ENCODE measurements at regions not wholly inside any gene's neighbourhood (a gene's known extent, or its start where the extent isn't known, plus 50 kb on each side); places are given as distances from the start of the nearest gene placed in this dataset.

GRCh38 chr5:57539281-57539701 lies 56.7 kb upstream of the ACTBL2 start:
- DNase-seq (ENCODE audit: low read depth in 1 of 2, low spot score in 2 of 2) (no peak), FAIRE-seq (no peak)
- Histone ChIP-seq H3K23me2 (ENCODE audit: low read depth, low read length) (no peaks in the 10 kb centered on the region; the same call in 1 of the 2 replicates), H3K4me2 (ENCODE audit: insufficient read depth in 1 of 2, low read depth in 2 of 2, low read length in 2 of 2) (no peak overlapping the region), H3K56ac (replicated peaks; ENCODE audit: insufficient read length, low read depth, low read length) (no peak overlapping the region), H3K4me3 (ENCODE audit: extremely low read depth in 1 of 4, insufficient read depth in 2 of 4, low read depth in 3 of 4, low read length in 4 of 4) (no peak overlapping the region), H2BK15ac (ENCODE audit: low read length) (no peak overlapping the region), H3K23ac (ENCODE audit: insufficient read length) (no peak overlapping the region), H3K27me3 (replicated peaks in 1 of 4; ENCODE audit: control insufficient read depth in 3 of 4, extremely low read depth in 1 of 4, insufficient read depth in 3 of 4, low read length in 3 of 4) (no peaks in the 10 kb centered on the region), H2BK12ac (ENCODE audit: low read depth, low read length) (no peak overlapping the region), H3K79me1 (ENCODE audit: low read depth, low read length) (no peaks in the 10 kb centered on the region), H3K27ac (ENCODE audit: low read depth, low read length) (no peak overlapping the region), H2BK120ac (replicated peaks; ENCODE audit: low read depth, low read length) (no peak overlapping the region), H3K9ac (replicated peaks in 1 of 4; ENCODE audit: extremely low read depth in 1 of 4, low read depth in 3 of 4, low read length in 3 of 4) (no peak overlapping the region; a peak in 1 of 7 replicates), H4K20me1 (replicated peaks in 1 of 2; ENCODE audit: control insufficient read depth in 1 of 2, insufficient read depth in 2 of 2, low read length in 2 of 2) (no peaks in the 10 kb centered on the region), H2BK20ac (ENCODE audit: low read length) (no peak overlapping the region), H4K5ac (ENCODE audit: insufficient read length, low read depth, low read length) (no peak overlapping the region), H4K8ac (ENCODE audit: extremely low read depth, insufficient read depth, low read length) (no peak overlapping the region), H3K18ac (ENCODE audit: extremely low read depth, low read length) (no peak overlapping the region), H3K79me2 (ENCODE audit: control insufficient read depth in 1 of 2, insufficient read depth in 2 of 2, low read length in 2 of 2) (no peaks in the 10 kb centered on the region), H3K14ac (ENCODE audit: insufficient read length) (no peak overlapping the region), H2BK5ac (ENCODE audit: low read depth, low read length) (no peak overlapping the region), H3K9me3 (ENCODE audit: insufficient read depth in 2 of 2, low read depth in 1 of 2, low read length in 1 of 2) (no peaks in the 10 kb centered on the region), H2AK5ac (ENCODE audit: low read depth, low read length) (no peak overlapping the region), H3K4me1 (replicated peaks in 1 of 4; ENCODE audit: control insufficient read depth in 3 of 4, insufficient read depth in 4 of 4, low read length in 3 of 4) (no peaks in the 10 kb centered on the region), H3K4ac (replicated peaks; ENCODE audit: insufficient read length, low read depth, low read length) (no peak overlapping the region), H2AFZ (ENCODE audit: low read length) (no peak overlapping the region), H3K36me3 (ENCODE audit: control insufficient read depth in 2 of 4, insufficient read depth in 4 of 4, low read length in 3 of 4) (no peaks in the 10 kb centered on the region), H4K91ac (replicated peaks; ENCODE audit: insufficient read length, low read length) (no peak overlapping the region)
- WGBS, 2 experiments (ENCODE audit: extremely low coverage in 1 of 2, insufficient coverage in 1 of 2, insufficient read length in 1 of 2, insufficient replicate concordance in 2 of 2, low coverage in 1 of 2, low lambda C conversion rate in 2 of 2, missing lambda C conversion rate in 1 of 2): 98% methylated on average over 3 of the region's 3 CpGs; no CpG with 5 or more reads in 1 of the 2 experiments
- ChIA-PET POLR2A (ENCODE audit: partially characterized antibody) (no interaction called here), CTCF (ENCODE audit: partially characterized antibody) (interaction anchor here (2.4 kb wide), 1 partner anchor 111 kb away, joined by 5 read pairs; no protein-coding TSS in a partner anchor)
- no peak for TF ChIP-seq CTCF (IDR thresholded peaks at IDR 0.05; ENCODE audit: control extremely low read depth in 1 of 3, insufficient read depth in 1 of 3, low read depth in 1 of 3, low read length in 3 of 3)
- no peak for TF ChIP-seq SIX5 (IDR thresholded peaks at IDR 0.05; ENCODE audit: low read depth, low read length)
- no peak for TF ChIP-seq EP300 (IDR thresholded peaks at IDR 0.05; ENCODE audit: borderline replicate concordance in 1 of 2, low read depth in 2 of 2, low read length in 2 of 2)
- no peak for TF ChIP-seq TAF1 (IDR thresholded peaks at IDR 0.05; ENCODE audit: low read depth, low read length)
- TF ChIP-seq BCL11A (IDR thresholded peaks at IDR 0.05; ENCODE audit: low read depth in 2 of 2, low read length in 2 of 2): no peak
- no peak for TF ChIP-seq RXRA (IDR thresholded peaks at IDR 0.05; ENCODE audit: insufficient read depth, low read depth, low read length)
- no peak for TF ChIP-seq TBP (IDR thresholded peaks at IDR 0.05; ENCODE audit: low read depth, low read length)

Data from H1 (cell line).